ENCODE measurements at regions not wholly inside any gene's neighbourhood (a gene's known extent, or its start where the extent isn't known, plus 50 kb on each side); places are given as distances from the start of the nearest gene placed in this dataset.

DNA sequence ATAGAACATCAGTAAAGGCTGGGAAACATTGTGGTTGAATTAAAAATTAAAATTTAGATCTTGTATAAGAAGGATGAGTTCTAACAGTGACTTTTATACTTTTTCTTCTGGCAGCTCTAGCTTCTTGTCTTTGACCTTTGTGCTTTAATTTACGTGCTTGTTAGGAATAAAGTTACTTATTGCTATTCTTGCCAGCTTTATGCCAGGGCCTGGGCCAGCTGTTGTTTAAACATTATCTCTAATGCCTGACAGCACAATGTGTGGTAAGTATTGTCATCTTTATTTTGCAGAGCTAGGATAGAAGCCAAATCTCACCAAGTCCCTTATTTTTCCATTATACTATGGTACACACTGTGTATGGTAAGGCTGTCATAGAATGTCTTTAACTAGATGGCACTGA, 766.7 kb upstream of the GOLIM4 start:
- no peaks in the 10 kb centered on the region for H3K4me1 ChIP-seq (ENCODE audit: insufficient read depth, low read length, severe bottlenecking)
- no peaks in the 10 kb centered on the region for H3K36me3 ChIP-seq (ENCODE audit: insufficient read depth, low read length)
- no peaks in the 10 kb centered on the region for H3K9me2 ChIP-seq (ENCODE audit: low read depth, low read length)
- H3K4me3 ChIP-seq (ENCODE audit: low read depth, low read length, poor library complexity, severe bottlenecking): no peak overlapping the region
- no peak overlapping the region for H3K27ac ChIP-seq (ENCODE audit: low read depth, low read length, poor library complexity, severe bottlenecking)
- H4K20me1 ChIP-seq (ENCODE audit: insufficient read depth, low read length): no peaks in the 10 kb centered on the region
- no peaks in the 10 kb centered on the region for H3F3A ChIP-seq (ENCODE audit: insufficient read depth, low read length)
- H3K79me2 ChIP-seq (ENCODE audit: insufficient read depth, low read length): no peaks in the 10 kb centered on the region
- no peak overlapping the region for H2AFZ ChIP-seq (ENCODE audit: low read length)
- TF ChIP-seq, protein P1, sequence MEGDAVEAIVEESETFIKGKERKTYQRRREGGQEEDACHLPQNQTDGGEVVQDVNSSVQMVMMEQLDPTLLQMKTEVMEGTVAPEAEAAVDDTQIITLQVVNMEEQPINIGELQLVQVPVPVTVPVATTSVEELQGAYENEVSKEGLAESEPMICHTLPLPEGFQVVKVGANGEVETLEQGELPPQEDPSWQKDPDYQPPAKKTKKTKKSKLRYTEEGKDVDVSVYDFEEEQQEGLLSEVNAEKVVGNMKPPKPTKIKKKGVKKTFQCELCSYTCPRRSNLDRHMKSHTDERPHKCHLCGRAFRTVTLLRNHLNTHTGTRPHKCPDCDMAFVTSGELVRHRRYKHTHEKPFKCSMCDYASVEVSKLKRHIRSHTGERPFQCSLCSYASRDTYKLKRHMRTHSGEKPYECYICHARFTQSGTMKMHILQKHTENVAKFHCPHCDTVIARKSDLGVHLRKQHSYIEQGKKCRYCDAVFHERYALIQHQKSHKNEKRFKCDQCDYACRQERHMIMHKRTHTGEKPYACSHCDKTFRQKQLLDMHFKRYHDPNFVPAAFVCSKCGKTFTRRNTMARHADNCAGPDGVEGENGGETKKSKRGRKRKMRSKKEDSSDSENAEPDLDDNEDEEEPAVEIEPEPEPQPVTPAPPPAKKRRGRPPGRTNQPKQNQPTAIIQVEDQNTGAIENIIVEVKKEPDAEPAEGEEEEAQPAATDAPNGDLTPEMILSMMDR (IDR thresholded peaks at IDR 0.05; ENCODE audit: low read length): no peak
- no peak for TF ChIP-seq EZH2 (IDR thresholded peaks at IDR 0.05; ENCODE audit: borderline replicate concordance, low read length)
- no peaks in the 10 kb centered on the region for H3K9me3 ChIP-seq (ENCODE audit: low read length)
- no peak overlapping the region for H3K4me2 ChIP-seq (ENCODE audit: low read length)
- H3K9ac ChIP-seq (ENCODE audit: low read length): no peak overlapping the region
- H3K27me3 ChIP-seq (ENCODE audit: insufficient read depth, low read length): no peaks in the 10 kb centered on the region

DNA sequence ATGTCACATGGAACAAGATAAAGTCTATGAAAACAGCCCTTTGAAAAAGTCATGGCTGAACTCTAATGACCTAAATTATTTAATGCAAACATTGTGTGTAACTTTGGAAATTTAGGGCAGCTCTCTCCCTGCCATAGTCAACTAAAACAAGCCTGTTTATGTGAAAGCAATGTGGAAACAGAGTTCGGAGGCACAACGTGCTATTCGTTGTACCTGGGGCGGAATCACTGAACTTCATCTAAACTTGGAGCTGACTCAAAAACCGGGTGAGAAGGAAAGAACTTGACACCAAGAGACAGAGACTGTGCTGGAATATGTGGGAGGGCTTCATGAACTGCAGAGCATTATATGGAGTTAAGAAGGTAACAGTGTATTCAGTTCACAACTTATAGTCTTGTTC, 764.9 kb upstream of the GOLIM4 start:
- Histone ChIP-seq H2AFZ (ENCODE audit: low read length) (no peak overlapping the region), H3K9ac (ENCODE audit: low read length) (no peak overlapping the region), H3K4me1 (ENCODE audit: insufficient read depth, low read length, severe bottlenecking) (no peaks in the 10 kb centered on the region), H3K4me2 (ENCODE audit: low read length) (no peak overlapping the region), H3K27ac (ENCODE audit: low read depth, low read length, poor library complexity, severe bottlenecking) (no peak overlapping the region), H3K9me3 (ENCODE audit: low read length) (no peaks in the 10 kb centered on the region), H3F3A (ENCODE audit: insufficient read depth, low read length) (no peaks in the 10 kb centered on the region), H3K27me3 (ENCODE audit: insufficient read depth, low read length) (no peaks in the 10 kb centered on the region), H3K4me3 (ENCODE audit: low read depth, low read length, poor library complexity, severe bottlenecking) (no peak overlapping the region), H4K20me1 (ENCODE audit: insufficient read depth, low read length) (no peaks in the 10 kb centered on the region), H3K79me2 (ENCODE audit: insufficient read depth, low read length) (no peaks in the 10 kb centered on the region), H3K36me3 (ENCODE audit: insufficient read depth, low read length) (no peaks in the 10 kb centered on the region), H3K9me2 (ENCODE audit: low read depth, low read length) (no peaks in the 10 kb centered on the region)
- TF ChIP-seq, protein P1 (IDR thresholded peaks at IDR 0.05; ENCODE audit: low read length): no peak
- TF ChIP-seq EZH2 (IDR thresholded peaks at IDR 0.05; ENCODE audit: borderline replicate concordance, low read length): no peak

DNA sequence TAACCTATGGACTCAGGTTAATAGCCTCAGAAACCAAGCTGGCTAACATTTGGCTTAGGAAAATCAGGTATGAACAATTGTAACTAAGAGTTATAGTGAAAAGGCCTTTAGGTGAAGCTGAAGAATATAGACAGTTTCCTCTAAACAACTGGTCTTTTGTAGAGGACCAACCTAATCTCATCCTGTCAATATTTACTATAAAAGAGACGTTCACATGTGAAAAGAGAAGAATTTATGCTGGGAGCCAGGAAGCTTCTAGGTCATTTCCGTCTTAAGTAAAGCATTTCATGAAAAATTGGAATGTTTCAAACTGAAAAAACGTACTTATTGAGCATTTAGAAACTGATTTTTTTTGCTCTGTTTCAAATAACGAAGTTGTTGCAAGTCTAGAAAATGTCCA, 764.3 kb upstream of the GOLIM4 start:
- no peak overlapping the region for H3K9ac ChIP-seq (ENCODE audit: low read length)
- no peaks in the 10 kb centered on the region for H3K36me3 ChIP-seq (ENCODE audit: insufficient read depth, low read length)
- H3K9me3 ChIP-seq (ENCODE audit: low read length): no peaks in the 10 kb centered on the region
- no peak overlapping the region for H3K4me3 ChIP-seq (ENCODE audit: low read depth, low read length, poor library complexity, severe bottlenecking)
- no peaks in the 10 kb centered on the region for H3K27me3 ChIP-seq (ENCODE audit: insufficient read depth, low read length)
- no peak overlapping the region for H2AFZ ChIP-seq (ENCODE audit: low read length)
- no peaks in the 10 kb centered on the region for H3K79me2 ChIP-seq (ENCODE audit: insufficient read depth, low read length)
- no peak overlapping the region for H3K27ac ChIP-seq (ENCODE audit: low read depth, low read length, poor library complexity, severe bottlenecking)
- TF ChIP-seq EZH2 (IDR thresholded peaks at IDR 0.05; ENCODE audit: borderline replicate concordance, low read length): no peak
- TF ChIP-seq, protein P1 (IDR thresholded peaks at IDR 0.05; ENCODE audit: low read length): no peak
- no peaks in the 10 kb centered on the region for H3K9me2 ChIP-seq (ENCODE audit: low read depth, low read length)
- no peaks in the 10 kb centered on the region for H4K20me1 ChIP-seq (ENCODE audit: insufficient read depth, low read length)
- no peaks in the 10 kb centered on the region for H3K4me1 ChIP-seq (ENCODE audit: insufficient read depth, low read length, severe bottlenecking)
- no peak overlapping the region for H3K4me2 ChIP-seq (ENCODE audit: low read length)
- H3F3A ChIP-seq (ENCODE audit: insufficient read depth, low read length): no peaks in the 10 kb centered on the region
